ENCODE measurements at regions not wholly inside any gene's neighbourhood (a gene's known extent, or its start where the extent isn't known, plus 50 kb on each side); places are given as distances from the start of the nearest gene placed in this dataset.

DNA sequence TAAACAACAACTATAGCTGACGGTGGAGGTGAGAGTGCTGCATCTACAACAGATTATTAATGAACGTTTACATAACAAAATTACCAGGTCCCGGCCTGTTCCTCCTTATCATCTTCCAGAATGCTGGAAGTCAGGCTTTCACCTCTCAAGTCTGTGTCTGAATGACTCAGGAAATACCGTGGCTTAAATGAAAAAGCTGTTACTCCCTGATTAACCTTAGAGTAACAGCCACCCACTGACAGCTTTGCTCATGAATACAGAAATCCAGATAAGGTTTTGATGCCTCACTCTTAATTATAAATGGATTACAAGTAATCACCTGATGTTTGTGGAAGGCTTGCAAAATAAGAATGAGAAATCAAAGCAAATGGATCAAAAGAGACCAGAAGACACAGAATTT is 885.3 kb upstream of the CELF4 start:
- Histone ChIP-seq H3K79me2 (replicated peaks; ENCODE audit: insufficient read depth) (no peaks in the 10 kb centered on the region), H3K4me1 (ENCODE audit: insufficient read depth) (no peaks in the 10 kb centered on the region), H4K20me1 (replicated peaks; ENCODE audit: insufficient read depth) (no peaks in the 10 kb centered on the region), H3K4me3 (no peak overlapping the region), H3K36me3 (ENCODE audit: insufficient read depth) (no peaks in the 10 kb centered on the region), H3F3A (replicated peaks; ENCODE audit: low read depth) (no peaks in the 10 kb centered on the region), H3K9me2 (ENCODE audit: insufficient read depth) (no peaks in the 10 kb centered on the region), H3K27me3 (ENCODE audit: insufficient read depth) (no peaks in the 10 kb centered on the region), H3K4me2 (no peak overlapping the region), H3K27ac (ENCODE audit: low read depth) (no peak overlapping the region), H2AFZ (0 out of 2 replicates have a peak overlapping the region, but pooled peaks have one; percentile 9)
- TF ChIP-seq, protein P1, sequence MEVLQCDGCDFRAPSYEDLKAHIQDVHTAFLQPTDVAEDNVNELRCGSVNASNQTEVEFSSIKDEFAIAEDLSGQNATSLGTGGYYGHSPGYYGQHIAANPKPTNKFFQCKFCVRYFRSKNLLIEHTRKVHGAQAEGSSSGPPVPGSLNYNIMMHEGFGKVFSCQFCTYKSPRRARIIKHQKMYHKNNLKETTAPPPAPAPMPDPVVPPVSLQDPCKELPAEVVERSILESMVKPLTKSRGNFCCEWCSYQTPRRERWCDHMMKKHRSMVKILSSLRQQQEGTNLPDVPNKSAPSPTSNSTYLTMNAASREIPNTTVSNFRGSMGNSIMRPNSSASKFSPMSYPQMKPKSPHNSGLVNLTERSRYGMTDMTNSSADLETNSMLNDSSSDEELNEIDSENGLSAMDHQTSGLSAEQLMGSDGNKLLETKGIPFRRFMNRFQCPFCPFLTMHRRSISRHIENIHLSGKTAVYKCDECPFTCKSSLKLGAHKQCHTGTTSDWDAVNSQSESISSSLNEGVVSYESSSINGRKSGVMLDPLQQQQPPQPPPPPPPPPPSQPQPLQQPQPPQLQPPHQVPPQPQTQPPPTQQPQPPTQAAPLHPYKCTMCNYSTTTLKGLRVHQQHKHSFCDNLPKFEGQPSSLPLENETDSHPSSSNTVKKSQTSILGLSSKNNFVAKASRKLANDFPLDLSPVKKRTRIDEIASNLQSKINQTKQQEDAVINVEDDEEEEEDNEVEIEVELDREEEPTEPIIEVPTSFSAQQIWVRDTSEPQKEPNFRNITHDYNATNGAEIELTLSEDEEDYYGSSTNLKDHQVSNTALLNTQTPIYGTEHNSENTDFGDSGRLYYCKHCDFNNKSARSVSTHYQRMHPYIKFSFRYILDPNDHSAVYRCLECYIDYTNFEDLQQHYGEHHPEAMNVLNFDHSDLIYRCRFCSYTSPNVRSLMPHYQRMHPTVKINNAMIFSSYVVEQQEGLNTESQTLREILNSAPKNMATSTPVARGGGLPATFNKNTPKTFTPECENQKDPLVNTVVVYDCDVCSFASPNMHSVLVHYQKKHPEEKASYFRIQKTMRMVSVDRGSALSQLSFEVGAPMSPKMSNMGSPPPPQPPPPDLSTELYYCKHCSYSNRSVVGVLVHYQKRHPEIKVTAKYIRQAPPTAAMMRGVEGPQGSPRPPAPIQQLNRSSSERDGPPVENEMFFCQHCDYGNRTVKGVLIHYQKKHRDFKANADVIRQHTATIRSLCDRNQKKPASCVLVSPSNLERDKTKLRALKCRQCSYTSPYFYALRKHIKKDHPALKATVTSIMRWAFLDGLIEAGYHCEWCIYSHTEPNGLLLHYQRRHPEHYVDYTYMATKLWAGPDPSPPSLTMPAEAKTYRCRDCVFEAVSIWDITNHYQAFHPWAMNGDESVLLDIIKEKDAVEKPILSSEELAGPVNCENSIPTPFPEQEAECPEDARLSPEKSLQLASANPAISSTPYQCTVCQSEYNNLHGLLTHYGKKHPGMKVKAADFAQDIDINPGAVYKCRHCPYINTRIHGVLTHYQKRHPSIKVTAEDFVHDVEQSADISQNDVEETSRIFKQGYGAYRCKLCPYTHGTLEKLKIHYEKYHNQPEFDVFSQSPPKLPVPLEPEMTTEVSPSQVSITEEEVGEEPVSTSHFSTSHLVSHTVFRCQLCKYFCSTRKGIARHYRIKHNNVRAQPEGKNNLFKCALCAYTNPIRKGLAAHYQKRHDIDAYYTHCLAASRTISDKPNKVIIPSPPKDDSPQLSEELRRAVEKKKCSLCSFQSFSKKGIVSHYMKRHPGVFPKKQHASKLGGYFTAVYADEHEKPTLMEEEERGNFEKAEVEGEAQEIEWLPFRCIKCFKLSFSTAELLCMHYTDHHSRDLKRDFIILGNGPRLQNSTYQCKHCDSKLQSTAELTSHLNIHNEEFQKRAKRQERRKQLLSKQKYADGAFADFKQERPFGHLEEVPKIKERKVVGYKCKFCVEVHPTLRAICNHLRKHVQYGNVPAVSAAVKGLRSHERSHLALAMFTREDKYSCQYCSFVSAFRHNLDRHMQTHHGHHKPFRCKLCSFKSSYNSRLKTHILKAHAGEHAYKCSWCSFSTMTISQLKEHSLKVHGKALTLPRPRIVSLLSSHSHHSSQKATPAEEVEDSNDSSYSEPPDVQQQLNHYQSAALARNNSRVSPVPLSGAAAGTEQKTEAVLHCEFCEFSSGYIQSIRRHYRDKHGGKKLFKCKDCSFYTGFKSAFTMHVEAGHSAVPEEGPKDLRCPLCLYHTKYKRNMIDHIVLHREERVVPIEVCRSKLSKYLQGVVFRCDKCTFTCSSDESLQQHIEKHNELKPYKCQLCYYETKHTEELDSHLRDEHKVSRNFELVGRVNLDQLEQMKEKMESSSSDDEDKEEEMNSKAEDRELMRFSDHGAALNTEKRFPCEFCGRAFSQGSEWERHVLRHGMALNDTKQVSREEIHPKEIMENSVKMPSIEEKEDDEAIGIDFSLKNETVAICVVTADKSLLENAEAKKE (CRISPR knock-in tag; IDR thresholded peaks at IDR 0.05) = no peak
- TF ChIP-seq EZH2 (IDR thresholded peaks at IDR 0.05; ENCODE audit: low read depth, unreplicated experiment) (no peak), ZNF114 (CRISPR knock-in tag; IDR thresholded peaks at IDR 0.05) (no peak), NANOG (IDR thresholded peaks at IDR 0.05; ENCODE audit: borderline replicate concordance) (no peak), EZH2phosphoT487 (IDR thresholded peaks at IDR 0.05; ENCODE audit: unreplicated experiment) (no peak), ZNF331 (CRISPR knock-in tag; IDR thresholded peaks at IDR 0.05; ENCODE audit: low read depth) (no peak), JUNB (IDR thresholded peaks at IDR 0.05; ENCODE audit: unreplicated experiment) (no peak), POLR2AphosphoS5 (IDR thresholded peaks at IDR 0.05; ENCODE audit: low read depth) (no peak), CREB1 (CRISPR knock-in tag; IDR thresholded peaks at IDR 0.05; ENCODE audit: low read depth) (no peak), STAT1 (IDR thresholded peaks at IDR 0.05; ENCODE audit: unreplicated experiment) (no peak)
- TF ChIP-seq, protein P2, sequence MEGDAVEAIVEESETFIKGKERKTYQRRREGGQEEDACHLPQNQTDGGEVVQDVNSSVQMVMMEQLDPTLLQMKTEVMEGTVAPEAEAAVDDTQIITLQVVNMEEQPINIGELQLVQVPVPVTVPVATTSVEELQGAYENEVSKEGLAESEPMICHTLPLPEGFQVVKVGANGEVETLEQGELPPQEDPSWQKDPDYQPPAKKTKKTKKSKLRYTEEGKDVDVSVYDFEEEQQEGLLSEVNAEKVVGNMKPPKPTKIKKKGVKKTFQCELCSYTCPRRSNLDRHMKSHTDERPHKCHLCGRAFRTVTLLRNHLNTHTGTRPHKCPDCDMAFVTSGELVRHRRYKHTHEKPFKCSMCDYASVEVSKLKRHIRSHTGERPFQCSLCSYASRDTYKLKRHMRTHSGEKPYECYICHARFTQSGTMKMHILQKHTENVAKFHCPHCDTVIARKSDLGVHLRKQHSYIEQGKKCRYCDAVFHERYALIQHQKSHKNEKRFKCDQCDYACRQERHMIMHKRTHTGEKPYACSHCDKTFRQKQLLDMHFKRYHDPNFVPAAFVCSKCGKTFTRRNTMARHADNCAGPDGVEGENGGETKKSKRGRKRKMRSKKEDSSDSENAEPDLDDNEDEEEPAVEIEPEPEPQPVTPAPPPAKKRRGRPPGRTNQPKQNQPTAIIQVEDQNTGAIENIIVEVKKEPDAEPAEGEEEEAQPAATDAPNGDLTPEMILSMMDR (conservative IDR thresholded peaks at IDR 0.05; ENCODE audit: low read depth in 2 of 2) = no peak
- TF ChIP-seq, protein P3, sequence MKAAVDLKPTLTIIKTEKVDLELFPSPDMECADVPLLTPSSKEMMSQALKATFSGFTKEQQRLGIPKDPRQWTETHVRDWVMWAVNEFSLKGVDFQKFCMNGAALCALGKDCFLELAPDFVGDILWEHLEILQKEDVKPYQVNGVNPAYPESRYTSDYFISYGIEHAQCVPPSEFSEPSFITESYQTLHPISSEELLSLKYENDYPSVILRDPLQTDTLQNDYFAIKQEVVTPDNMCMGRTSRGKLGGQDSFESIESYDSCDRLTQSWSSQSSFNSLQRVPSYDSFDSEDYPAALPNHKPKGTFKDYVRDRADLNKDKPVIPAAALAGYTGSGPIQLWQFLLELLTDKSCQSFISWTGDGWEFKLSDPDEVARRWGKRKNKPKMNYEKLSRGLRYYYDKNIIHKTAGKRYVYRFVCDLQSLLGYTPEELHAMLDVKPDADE (IDR thresholded peaks at IDR 0.05) = no peak
- TF ChIP-seq, protein P4, sequence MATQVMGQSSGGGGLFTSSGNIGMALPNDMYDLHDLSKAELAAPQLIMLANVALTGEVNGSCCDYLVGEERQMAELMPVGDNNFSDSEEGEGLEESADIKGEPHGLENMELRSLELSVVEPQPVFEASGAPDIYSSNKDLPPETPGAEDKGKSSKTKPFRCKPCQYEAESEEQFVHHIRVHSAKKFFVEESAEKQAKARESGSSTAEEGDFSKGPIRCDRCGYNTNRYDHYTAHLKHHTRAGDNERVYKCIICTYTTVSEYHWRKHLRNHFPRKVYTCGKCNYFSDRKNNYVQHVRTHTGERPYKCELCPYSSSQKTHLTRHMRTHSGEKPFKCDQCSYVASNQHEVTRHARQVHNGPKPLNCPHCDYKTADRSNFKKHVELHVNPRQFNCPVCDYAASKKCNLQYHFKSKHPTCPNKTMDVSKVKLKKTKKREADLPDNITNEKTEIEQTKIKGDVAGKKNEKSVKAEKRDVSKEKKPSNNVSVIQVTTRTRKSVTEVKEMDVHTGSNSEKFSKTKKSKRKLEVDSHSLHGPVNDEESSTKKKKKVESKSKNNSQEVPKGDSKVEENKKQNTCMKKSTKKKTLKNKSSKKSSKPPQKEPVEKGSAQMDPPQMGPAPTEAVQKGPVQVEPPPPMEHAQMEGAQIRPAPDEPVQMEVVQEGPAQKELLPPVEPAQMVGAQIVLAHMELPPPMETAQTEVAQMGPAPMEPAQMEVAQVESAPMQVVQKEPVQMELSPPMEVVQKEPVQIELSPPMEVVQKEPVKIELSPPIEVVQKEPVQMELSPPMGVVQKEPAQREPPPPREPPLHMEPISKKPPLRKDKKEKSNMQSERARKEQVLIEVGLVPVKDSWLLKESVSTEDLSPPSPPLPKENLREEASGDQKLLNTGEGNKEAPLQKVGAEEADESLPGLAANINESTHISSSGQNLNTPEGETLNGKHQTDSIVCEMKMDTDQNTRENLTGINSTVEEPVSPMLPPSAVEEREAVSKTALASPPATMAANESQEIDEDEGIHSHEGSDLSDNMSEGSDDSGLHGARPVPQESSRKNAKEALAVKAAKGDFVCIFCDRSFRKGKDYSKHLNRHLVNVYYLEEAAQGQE (IDR thresholded peaks at IDR 0.05; ENCODE audit: unreplicated experiment) = no peak
- Mint-ChIP-seq H3K27me3 (ENCODE audit: insufficient read depth, low read depth, poor library complexity) (no peaks in the 10 kb centered on the region), H3K4me3 (no peak overlapping the region), H3K9me3 (no peaks in the 10 kb centered on the region), H3K27ac (no peak overlapping the region), H3K4me1 (peaks cover 11% of the 10 kb centered on the region), H3K36me3 (ENCODE audit: low read depth) (no peaks in the 10 kb centered on the region)
- ATAC-seq = no peak
- no peak for DNase-seq (ENCODE audit: low spot score)

Data from GM23338 (cell line).